ENCODE measurements at regions not wholly inside any gene's neighbourhood (a gene's known extent, or its start where the extent isn't known, plus 50 kb on each side); places are given as distances from the start of the nearest gene placed in this dataset.
A peak's percentile ranks its signal among the peaks of the same experiment; 100 is the strongest.

- H3K4me1 ChIP-seq = peaks cover 0 to 9% (median 0%) of the 10 kb centered on the region in 4 donors
- no peak overlapping the region for H3K27ac ChIP-seq
- no peaks in the 10 kb centered on the region for H3K27me3 ChIP-seq
- TF ChIP-seq POLR2AphosphoS5 (IDR thresholded peaks at IDR 0.05) = no peak
- TF ChIP-seq EP300 (IDR thresholded peaks at IDR 0.05) = no peak
- TF ChIP-seq, protein P1, sequence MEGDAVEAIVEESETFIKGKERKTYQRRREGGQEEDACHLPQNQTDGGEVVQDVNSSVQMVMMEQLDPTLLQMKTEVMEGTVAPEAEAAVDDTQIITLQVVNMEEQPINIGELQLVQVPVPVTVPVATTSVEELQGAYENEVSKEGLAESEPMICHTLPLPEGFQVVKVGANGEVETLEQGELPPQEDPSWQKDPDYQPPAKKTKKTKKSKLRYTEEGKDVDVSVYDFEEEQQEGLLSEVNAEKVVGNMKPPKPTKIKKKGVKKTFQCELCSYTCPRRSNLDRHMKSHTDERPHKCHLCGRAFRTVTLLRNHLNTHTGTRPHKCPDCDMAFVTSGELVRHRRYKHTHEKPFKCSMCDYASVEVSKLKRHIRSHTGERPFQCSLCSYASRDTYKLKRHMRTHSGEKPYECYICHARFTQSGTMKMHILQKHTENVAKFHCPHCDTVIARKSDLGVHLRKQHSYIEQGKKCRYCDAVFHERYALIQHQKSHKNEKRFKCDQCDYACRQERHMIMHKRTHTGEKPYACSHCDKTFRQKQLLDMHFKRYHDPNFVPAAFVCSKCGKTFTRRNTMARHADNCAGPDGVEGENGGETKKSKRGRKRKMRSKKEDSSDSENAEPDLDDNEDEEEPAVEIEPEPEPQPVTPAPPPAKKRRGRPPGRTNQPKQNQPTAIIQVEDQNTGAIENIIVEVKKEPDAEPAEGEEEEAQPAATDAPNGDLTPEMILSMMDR (IDR thresholded peaks at IDR 0.05) = no peak
- intact Hi-C loops (cut with DNase I) = no loop called here
- 59 to 69% methylated on average over 4 of the region's 4 CpGs for WGBS, 2 donors
- no peaks in the 10 kb centered on the region for H3K9me3 ChIP-seq
- DNase-seq = peak; percentile 50
- no peak overlapping the region for H3K4me3 ChIP-seq
- H3K36me3 ChIP-seq = no peaks in the 10 kb centered on the region
These were observed 109.6 kb downstream of the EFNB1 start for GRCh38 chrX:68938244-68939004.

GRCh38 chrX:68937581-68937980, 108.8 kb downstream of the EFNB1 start:
- Histone ChIP-seq H3K9me3 (no peaks in the 10 kb centered on the region), H3K27me3 (no peaks in the 10 kb centered on the region), H3K4me3 (no peak overlapping the region), H3K4me1 (peaks cover 0 to 7% (median under 1%) of the 10 kb centered on the region in 4 donors), H3K27ac (no peak overlapping the region), H3K36me3 (no peaks in the 10 kb centered on the region)
- WGBS, 2 donors = 89 to 94% methylated on average over 2 of the region's 2 CpGs
- DNase-seq = no peak
- intact Hi-C loops (cut with DNase I) = no loop called here
- TF ChIP-seq, protein P1 (IDR thresholded peaks at IDR 0.05) = no peak
- TF ChIP-seq POLR2A (IDR thresholded peaks at IDR 0.05) (no peak), EP300 (IDR thresholded peaks at IDR 0.05) (no peak), POLR2AphosphoS5 (IDR thresholded peaks at IDR 0.05) (no peak)

DNA sequence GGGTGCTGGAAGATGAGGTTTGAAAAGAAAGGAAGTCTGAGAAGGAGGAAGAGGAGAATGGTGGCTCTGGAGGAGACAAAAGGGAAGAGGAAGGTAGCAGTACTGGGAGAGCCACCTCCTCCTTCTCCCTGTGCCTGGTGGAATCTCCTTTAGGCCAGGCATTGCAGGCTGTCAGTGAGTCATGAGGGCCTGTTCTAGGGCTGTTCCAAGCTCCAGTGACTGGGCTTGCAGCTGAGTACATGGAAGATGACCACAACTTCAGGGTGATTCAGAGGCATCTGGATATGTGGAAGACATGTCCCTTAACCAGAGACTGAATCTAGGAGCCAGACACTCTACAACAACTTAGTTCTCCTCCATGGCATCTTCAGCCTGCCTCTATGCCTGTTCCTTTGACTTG, 107.8 kb downstream of the EFNB1 start:
- Histone ChIP-seq H3K27ac (no peak overlapping the region), H3K9me3 (no peaks in the 10 kb centered on the region), H3K27me3 (no peaks in the 10 kb centered on the region), H3K4me3 (no peak overlapping the region), H3K36me3 (no peaks in the 10 kb centered on the region), H3K4me1 (peaks cover 0 to 4% (median 0%) of the 10 kb centered on the region in 4 donors)
- peak; percentile 46 for DNase-seq
- intact Hi-C loops (cut with DNase I) = no loop called here
- TF ChIP-seq, protein P1 (IDR thresholded peaks at IDR 0.05) = no peak
- TF ChIP-seq EP300 (IDR thresholded peaks at IDR 0.05) = no peak

DNA sequence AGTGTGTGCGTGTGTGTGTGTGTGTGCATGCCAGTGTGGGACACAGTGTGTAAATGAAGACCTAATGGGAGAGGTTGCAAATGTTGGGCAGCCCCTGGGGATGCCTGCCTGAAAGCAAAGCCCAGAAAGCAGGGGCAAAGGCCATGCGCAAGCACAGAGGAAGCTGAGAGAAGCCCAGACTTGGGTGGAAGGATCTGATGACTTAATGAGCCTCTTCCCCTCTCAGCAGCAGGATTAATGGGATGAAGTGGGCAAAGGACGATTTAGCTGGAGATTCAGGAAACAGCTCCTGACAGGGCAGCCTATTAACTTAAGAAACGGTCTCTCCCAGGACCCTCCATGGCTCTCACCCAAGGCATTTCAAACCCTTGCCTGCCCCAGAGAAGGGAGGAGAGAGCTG, 107.3 kb downstream of the EFNB1 start:
- Histone ChIP-seq H3K4me1 (peaks cover 0 to 4% (median 0%) of the 10 kb centered on the region in 4 donors), H3K36me3 (no peaks in the 10 kb centered on the region), H3K9me3 (no peaks in the 10 kb centered on the region), H3K4me3 (no peak overlapping the region), H3K27me3 (no peaks in the 10 kb centered on the region), H3K27ac (no peak overlapping the region)
- intact Hi-C loops (cut with DNase I) = no loop called here
- DNase-seq = peak; percentile 34
- 89% methylated on average over 4 of the region's 4 CpGs for WGBS, 2 donors
- no peak for TF ChIP-seq POLR2A (IDR thresholded peaks at IDR 0.05)
- no peak for TF ChIP-seq EP300 (IDR thresholded peaks at IDR 0.05)
- no peak for TF ChIP-seq POLR2AphosphoS5 (IDR thresholded peaks at IDR 0.05)
- TF ChIP-seq, protein P1 (IDR thresholded peaks at IDR 0.05) = no peak

DNA sequence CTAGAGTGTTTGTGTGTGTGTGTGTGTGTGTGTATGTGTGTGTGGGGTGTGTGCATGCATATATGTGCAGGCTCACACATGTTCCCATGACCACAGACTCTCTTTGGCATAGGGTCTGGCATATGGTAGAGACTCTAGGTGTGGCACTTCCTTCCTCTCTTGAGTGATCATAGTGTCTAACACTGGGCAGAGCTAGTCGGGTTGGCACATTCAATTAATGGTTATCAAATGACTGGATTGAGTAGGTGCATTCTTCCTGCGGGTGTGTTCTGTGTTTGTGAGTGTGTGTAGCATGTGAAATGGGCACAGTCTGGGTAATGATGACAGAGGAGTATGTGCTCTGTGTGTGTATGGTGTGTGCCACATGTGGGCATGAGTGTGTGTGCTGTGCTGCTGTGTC, 106.5 kb downstream of the EFNB1 start:
- Histone ChIP-seq H3K4me1 (peaks cover 0 to 4% (median 0%) of the 10 kb centered on the region in 4 donors), H3K36me3 (no peaks in the 10 kb centered on the region), H3K27ac (no peak overlapping the region), H3K27me3 (no peaks in the 10 kb centered on the region), H3K9me3 (no peaks in the 10 kb centered on the region), H3K4me3 (no peak overlapping the region)
- WGBS, 2 donors = 46 to 62% methylated on average over 2 of the region's 2 CpGs
- peak; percentile 6 for DNase-seq
- intact Hi-C loops (cut with DNase I) = no loop called here
- TF ChIP-seq EP300 (IDR thresholded peaks at IDR 0.05) (no peak), POLR2AphosphoS5 (IDR thresholded peaks at IDR 0.05) (no peak)

Measured in sigmoid colon (tissue), 6 donors.